H1 (cell line): ENCODE measurements at regions not wholly inside any gene's neighbourhood (a gene's known extent, or its start where the extent isn't known, plus 50 kb on each side); places are given as distances from the start of the nearest gene placed in this dataset.

ENCODE experiments used
- FOSL1 ChIP-seq: IDR thresholded peaks from 2 replicates; pipeline ENCODE4 v1.6.1; 2011; ENCODE audit warnings: mild to moderate bottlenecking, low read depth, low read length, moderate library complexity; ENCODE audit not compliant: insufficient read depth
- POLR2A ChIP-seq, 2 experiments: IDR thresholded peaks; 1 replicate in 1 of 2; 2 replicates in 1 of 2; pipeline ENCODE4 v1.6.1; 2011; ENCODE audit warnings: low read depth in 2 of 2, low read length in 2 of 2, mild to moderate bottlenecking in 2 of 2; ENCODE audit errors: control extremely low read depth in 1 of 2
- TF ChIP-seq, protein P1 (sequence below): IDR thresholded peaks from 2 replicates; pipeline ENCODE4 v1.6.1; 2012; ENCODE audit warnings: inconsistent platforms

DNA sequence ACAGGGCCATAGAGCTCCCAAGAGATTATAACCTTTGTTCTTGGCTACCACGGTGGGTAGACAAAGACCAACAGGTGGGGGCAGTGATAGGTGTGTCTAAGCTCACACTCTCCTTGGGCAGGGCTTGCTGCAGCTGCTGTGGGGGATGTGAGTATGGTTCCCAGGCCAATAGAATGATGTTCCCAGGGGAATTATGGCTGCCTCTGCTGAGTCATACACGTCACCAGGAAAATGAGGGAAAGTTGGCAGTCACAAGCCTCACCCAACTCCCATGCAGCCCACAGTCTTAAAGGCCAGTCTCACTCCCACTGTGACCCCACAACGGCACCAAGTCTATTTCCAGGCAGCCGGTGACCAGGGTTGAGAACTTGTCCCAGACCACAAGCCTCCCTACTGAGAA is 453.4 kb upstream of the PODXL start (continued):
- TF ChIP-seq, protein P1, sequence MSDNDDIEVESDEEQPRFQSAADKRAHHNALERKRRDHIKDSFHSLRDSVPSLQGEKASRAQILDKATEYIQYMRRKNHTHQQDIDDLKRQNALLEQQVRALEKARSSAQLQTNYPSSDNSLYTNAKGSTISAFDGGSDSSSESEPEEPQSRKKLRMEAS: no peak
- TF ChIP-seq FOSL1: no peak
- TF ChIP-seq POLR2A (IDR thresholded peaks at IDR 0.05; ENCODE audit: control extremely low read depth in 1 of 2, low read depth in 2 of 2, low read length in 2 of 2): no peak
